Uterus (tissue), 2 donors: ENCODE measurements at regions not wholly inside any gene's neighbourhood (a gene's known extent, or its start where the extent isn't known, plus 50 kb on each side); places are given as distances from the start of the nearest gene placed in this dataset.

ENCODE experiments used
- CTCF ChIP-seq, 4 experiments: fragments of 200-600 bp in 2 of 4; fragments of 450-650 bp in 2 of 4; sonication (generic) in 2 of 4; IDR thresholded peaks; one replicate each; pipeline ENCODE4 v1.5.1; 2016 to 2019; ENCODE audit warnings: antibody characterized with exemption in 4 of 4, mild to moderate bottlenecking in 2 of 4, moderate library complexity in 1 of 4
- POLR2A ChIP-seq, 2 donors: fragments of 450-650 bp; IDR thresholded peaks; one replicate each; pipeline ENCODE4 v1.6.1; 2016; ENCODE audit warnings: antibody characterized with exemption in 2 of 2, mild to moderate bottlenecking in 1 of 2, moderate library complexity in 1 of 2

GRCh38 chr13:26882731-26883130, 122.1 kb upstream of the GPR12 start:
- TF ChIP-seq CTCF (IDR thresholded peaks at IDR 0.05) (no peak), POLR2A (IDR thresholded peaks at IDR 0.05) (no peak)
